WTC11 (cell line): ENCODE measurements at regions not wholly inside any gene's neighbourhood (a gene's known extent, or its start where the extent isn't known, plus 50 kb on each side); places are given as distances from the start of the nearest gene placed in this dataset.

Experiments used
- ETV6 ChIP-seq: sonication (generic); formaldehyde crosslinking; IDR thresholded peaks from 2 replicates; pipeline ENCODE4 v1.8.1; 2022; ENCODE audit warnings: mild to moderate bottlenecking, missing genetic modification reagents
- RELA ChIP-seq: sonication (generic); formaldehyde crosslinking; IDR thresholded peaks from 2 replicates; pipeline ENCODE4 v1.8.1; 2022; ENCODE audit warnings: missing genetic modification reagents, mild to moderate bottlenecking, borderline replicate concordance
- TF ChIP-seq, protein P1 (sequence below): fragments of 200-600 bp; IDR thresholded peaks from 2 replicates; pipeline ENCODE4 v1.8.0; 2022; ENCODE audit warnings: antibody characterized with exemption

DNA sequence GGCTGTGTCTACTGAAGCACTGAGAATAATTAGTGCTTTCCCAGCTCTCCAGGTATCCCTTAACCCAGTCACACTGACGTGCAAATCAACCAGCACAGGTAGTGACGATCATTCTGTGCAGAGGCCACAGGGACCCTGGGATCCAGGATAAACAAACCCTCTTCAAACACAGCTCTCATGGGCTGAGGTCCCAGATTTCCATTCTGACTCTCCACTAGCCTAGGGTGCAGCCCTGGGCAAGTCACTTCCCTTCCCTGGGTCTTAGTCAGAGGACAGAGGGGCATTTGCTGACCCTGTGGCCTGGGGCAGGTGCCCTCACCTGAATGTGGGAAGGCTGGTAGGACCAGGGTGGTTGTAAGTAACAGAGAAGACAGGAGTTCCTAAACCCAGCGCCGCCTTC, 724.7 kb downstream of the MATN1 start:
- TF ChIP-seq RELA (CRISPR knock-in tag) (no peak), ETV6 (CRISPR knock-in tag) (no peak)
- TF ChIP-seq, protein P1, sequence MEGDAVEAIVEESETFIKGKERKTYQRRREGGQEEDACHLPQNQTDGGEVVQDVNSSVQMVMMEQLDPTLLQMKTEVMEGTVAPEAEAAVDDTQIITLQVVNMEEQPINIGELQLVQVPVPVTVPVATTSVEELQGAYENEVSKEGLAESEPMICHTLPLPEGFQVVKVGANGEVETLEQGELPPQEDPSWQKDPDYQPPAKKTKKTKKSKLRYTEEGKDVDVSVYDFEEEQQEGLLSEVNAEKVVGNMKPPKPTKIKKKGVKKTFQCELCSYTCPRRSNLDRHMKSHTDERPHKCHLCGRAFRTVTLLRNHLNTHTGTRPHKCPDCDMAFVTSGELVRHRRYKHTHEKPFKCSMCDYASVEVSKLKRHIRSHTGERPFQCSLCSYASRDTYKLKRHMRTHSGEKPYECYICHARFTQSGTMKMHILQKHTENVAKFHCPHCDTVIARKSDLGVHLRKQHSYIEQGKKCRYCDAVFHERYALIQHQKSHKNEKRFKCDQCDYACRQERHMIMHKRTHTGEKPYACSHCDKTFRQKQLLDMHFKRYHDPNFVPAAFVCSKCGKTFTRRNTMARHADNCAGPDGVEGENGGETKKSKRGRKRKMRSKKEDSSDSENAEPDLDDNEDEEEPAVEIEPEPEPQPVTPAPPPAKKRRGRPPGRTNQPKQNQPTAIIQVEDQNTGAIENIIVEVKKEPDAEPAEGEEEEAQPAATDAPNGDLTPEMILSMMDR: no peak
